ENCODE measurements at regions not wholly inside any gene's neighbourhood (a gene's known extent, or its start where the extent isn't known, plus 50 kb on each side); places are given as distances from the start of the nearest gene placed in this dataset.

GRCh38 chr9:78383130-78383529 is 86.2 kb downstream of the PSAT1 start:
- TF ChIP-seq ZNF384 (IDR thresholded peaks at IDR 0.05): no peak
- ChIA-PET POLR2A (no interaction called here), CTCF (no interaction called here)
- DNase-seq (ENCODE audit: extremely low spot score): no peak

- TF ChIP-seq FOXK2 (IDR thresholded peaks at IDR 0.05) (no peak), PKNOX1 (IDR thresholded peaks at IDR 0.05) (no peak), BHLHE40 (IDR thresholded peaks at IDR 0.05; ENCODE audit: borderline replicate concordance) (no peak), NFRKB (IDR thresholded peaks at IDR 0.05) (no peak), LEF1 (IDR thresholded peaks at IDR 0.05; ENCODE audit: borderline replicate concordance) (no peak), ARNT (IDR thresholded peaks at IDR 0.05) (no peak), CTBP1 (IDR thresholded peaks at IDR 0.05; ENCODE audit: borderline replicate concordance) (no peak), FOXA1 (IDR thresholded peaks at IDR 0.05) (no peak)
- ChIA-PET CTCF (no interaction called here), POLR2A (no interaction called here)
- no peak for DNase-seq (ENCODE audit: extremely low spot score)
Observed at GRCh38 chr9:78386348-78386747, 89.4 kb downstream of the PSAT1 start.

- TF ChIP-seq ZNF384 (IDR thresholded peaks at IDR 0.05): no peak
- TF ChIP-seq FOXK2 (IDR thresholded peaks at IDR 0.05): no peak
- TF ChIP-seq PKNOX1 (IDR thresholded peaks at IDR 0.05): no peak
- TF ChIP-seq HDGF (IDR thresholded peaks at IDR 0.05; ENCODE audit: borderline replicate concordance): no peak
- TF ChIP-seq FOXM1 (IDR thresholded peaks at IDR 0.05; ENCODE audit: borderline replicate concordance): no peak
- TF ChIP-seq LEF1 (IDR thresholded peaks at IDR 0.05; ENCODE audit: borderline replicate concordance): no peak
- no peak for TF ChIP-seq L3MBTL2 (conservative IDR thresholded peaks at IDR 0.05)
- no peak for TF ChIP-seq NFRKB (IDR thresholded peaks at IDR 0.05)
- no peak for TF ChIP-seq FOXA1 (IDR thresholded peaks at IDR 0.05)
- TF ChIP-seq TARDBP (IDR thresholded peaks at IDR 0.05): no peak
- no peak for TF ChIP-seq SP1 (IDR thresholded peaks at IDR 0.05)
- TF ChIP-seq CTBP1 (IDR thresholded peaks at IDR 0.05; ENCODE audit: borderline replicate concordance): no peak
- no peak for TF ChIP-seq BHLHE40 (IDR thresholded peaks at IDR 0.05; ENCODE audit: borderline replicate concordance)
- ChIA-PET POLR2A (no interaction called here), CTCF (no interaction called here)
- DNase-seq (ENCODE audit: extremely low spot score): no peak
Observed at GRCh38 chr9:78386773-78387172, 89.8 kb downstream of the PSAT1 start.

- POLR2A ChIA-PET: no interaction called here
- CTCF ChIA-PET: no interaction called here
- no peak for TF ChIP-seq SP1 (IDR thresholded peaks at IDR 0.05)
- TF ChIP-seq LEF1 (IDR thresholded peaks at IDR 0.05; ENCODE audit: borderline replicate concordance): no peak
- TF ChIP-seq ARNT (IDR thresholded peaks at IDR 0.05): no peak
- no peak for TF ChIP-seq ZNF384 (IDR thresholded peaks at IDR 0.05)
- no peak for TF ChIP-seq PKNOX1 (IDR thresholded peaks at IDR 0.05)
- no peak for TF ChIP-seq ELF4 (IDR thresholded peaks at IDR 0.05)
- no peak for TF ChIP-seq L3MBTL2 (conservative IDR thresholded peaks at IDR 0.05)
- TF ChIP-seq TARDBP (IDR thresholded peaks at IDR 0.05): no peak
- TF ChIP-seq FOXM1 (IDR thresholded peaks at IDR 0.05; ENCODE audit: borderline replicate concordance): no peak
- TF ChIP-seq HDGF (IDR thresholded peaks at IDR 0.05; ENCODE audit: borderline replicate concordance): no peak
- no peak for TF ChIP-seq BHLHE40 (IDR thresholded peaks at IDR 0.05; ENCODE audit: borderline replicate concordance)
- TF ChIP-seq FOXA1 (IDR thresholded peaks at IDR 0.05): no peak
- no peak for TF ChIP-seq CTBP1 (IDR thresholded peaks at IDR 0.05; ENCODE audit: borderline replicate concordance)
- no peak for TF ChIP-seq SUZ12 (IDR thresholded peaks at IDR 0.05)
- no peak for TF ChIP-seq NFRKB (IDR thresholded peaks at IDR 0.05)
- no peak for TF ChIP-seq FOXK2 (IDR thresholded peaks at IDR 0.05)
- no peak for DNase-seq (ENCODE audit: extremely low spot score)
Observed at GRCh38 chr9:78393340-78393739, 96.4 kb downstream of the PSAT1 start.

GRCh38 chr9:78393932-78394331 is 97.0 kb downstream of the PSAT1 start:
- ChIA-PET CTCF (no interaction called here), POLR2A (no interaction called here)
- DNase-seq (ENCODE audit: extremely low spot score): no peak
- TF ChIP-seq SP1 (IDR thresholded peaks at IDR 0.05) (no peak), HDGF (IDR thresholded peaks at IDR 0.05; ENCODE audit: borderline replicate concordance) (no peak)

GRCh38 chr9:78396087-78396486 is 99.2 kb downstream of the PSAT1 start:
- TF ChIP-seq CTBP1 (IDR thresholded peaks at IDR 0.05; ENCODE audit: borderline replicate concordance): no peak
- TF ChIP-seq PKNOX1 (IDR thresholded peaks at IDR 0.05): no peak
- no peak for TF ChIP-seq ZNF384 (IDR thresholded peaks at IDR 0.05)
- no peak for TF ChIP-seq SP1 (IDR thresholded peaks at IDR 0.05)
- no peak for TF ChIP-seq TARDBP (IDR thresholded peaks at IDR 0.05)
- TF ChIP-seq FOXM1 (IDR thresholded peaks at IDR 0.05; ENCODE audit: borderline replicate concordance): no peak
- no peak for TF ChIP-seq SUZ12 (IDR thresholded peaks at IDR 0.05)
- TF ChIP-seq NFRKB (IDR thresholded peaks at IDR 0.05): no peak
- TF ChIP-seq HDGF (IDR thresholded peaks at IDR 0.05; ENCODE audit: borderline replicate concordance): no peak
- TF ChIP-seq ELF4 (IDR thresholded peaks at IDR 0.05): no peak
- no peak for TF ChIP-seq BHLHE40 (IDR thresholded peaks at IDR 0.05; ENCODE audit: borderline replicate concordance)
- no peak for TF ChIP-seq LEF1 (IDR thresholded peaks at IDR 0.05; ENCODE audit: borderline replicate concordance)
- no peak for TF ChIP-seq L3MBTL2 (conservative IDR thresholded peaks at IDR 0.05)
- TF ChIP-seq FOXA1 (IDR thresholded peaks at IDR 0.05): no peak
- no peak for TF ChIP-seq ARNT (IDR thresholded peaks at IDR 0.05)
- no peak for TF ChIP-seq FOXK2 (IDR thresholded peaks at IDR 0.05)
- ChIA-PET POLR2A (no interaction called here), CTCF (no interaction called here)
- DNase-seq (ENCODE audit: extremely low spot score): no peak
